HG02763 (cell line): ENCODE measurements at regions not wholly inside any gene's neighbourhood (a gene's known extent, or its start where the extent isn't known, plus 50 kb on each side); places are given as distances from the start of the nearest gene placed in this dataset.

Source experiments
- ATAC-seq: cut with Tn5 transposase; IDR thresholded peaks from one replicate; pipeline ENCODE4 v1.9.1; 2021; ENCODE audit warnings: mild to moderate bottlenecking, moderate library complexity; ENCODE audit not compliant: unreplicated experiment

DNA sequence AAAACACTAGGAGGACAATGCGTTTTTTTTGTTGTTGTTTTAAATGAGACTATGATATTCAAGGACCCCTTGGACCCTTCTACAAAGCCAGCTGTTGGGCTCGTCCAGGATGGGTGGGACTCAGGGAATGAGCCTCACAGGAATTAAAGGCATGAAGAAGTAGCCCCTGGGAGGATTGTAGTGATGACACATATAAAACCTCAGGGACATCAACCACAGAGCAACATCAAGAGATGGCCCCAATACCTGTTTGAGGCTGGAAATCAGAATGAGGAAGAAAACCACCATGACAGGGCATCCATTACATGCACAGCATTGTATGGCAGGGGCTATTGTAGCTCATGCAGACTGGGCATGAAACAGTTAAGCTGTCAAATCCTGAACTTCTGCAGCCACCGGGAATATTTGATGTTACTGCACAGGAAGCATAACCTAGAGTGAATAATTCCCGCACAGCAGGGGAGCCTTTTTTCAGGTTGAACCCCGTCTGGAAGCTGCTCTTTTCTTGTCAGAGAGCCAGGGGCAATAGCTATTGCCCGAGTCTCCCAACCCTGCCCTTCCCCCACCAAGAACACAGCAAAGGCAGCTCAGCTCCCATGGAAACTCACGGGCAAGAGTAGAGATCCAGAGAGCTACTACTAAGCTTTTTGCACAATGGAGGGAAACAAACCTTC, 140.2 kb upstream of the FGGY start:
- no peak for ATAC-seq

DNA sequence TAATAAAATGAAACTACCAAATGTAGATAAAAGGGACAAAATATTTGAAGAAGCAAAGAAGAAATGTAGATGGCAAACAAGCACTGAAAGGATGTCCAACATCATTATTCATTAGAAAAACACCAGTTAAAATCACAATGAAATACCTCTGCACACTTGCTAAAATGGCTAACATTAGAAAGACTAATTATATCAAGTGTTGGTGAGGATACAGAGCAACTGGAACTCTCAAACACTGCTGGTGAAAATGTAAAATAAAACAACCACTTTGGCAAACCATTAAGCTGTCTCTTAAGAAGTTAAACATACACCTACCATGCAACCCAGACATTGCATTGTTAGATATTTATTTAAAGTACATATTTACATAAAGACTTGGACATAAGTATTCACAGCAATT, 138.6 kb upstream of the FGGY start:
- ATAC-seq: no peak

DNA sequence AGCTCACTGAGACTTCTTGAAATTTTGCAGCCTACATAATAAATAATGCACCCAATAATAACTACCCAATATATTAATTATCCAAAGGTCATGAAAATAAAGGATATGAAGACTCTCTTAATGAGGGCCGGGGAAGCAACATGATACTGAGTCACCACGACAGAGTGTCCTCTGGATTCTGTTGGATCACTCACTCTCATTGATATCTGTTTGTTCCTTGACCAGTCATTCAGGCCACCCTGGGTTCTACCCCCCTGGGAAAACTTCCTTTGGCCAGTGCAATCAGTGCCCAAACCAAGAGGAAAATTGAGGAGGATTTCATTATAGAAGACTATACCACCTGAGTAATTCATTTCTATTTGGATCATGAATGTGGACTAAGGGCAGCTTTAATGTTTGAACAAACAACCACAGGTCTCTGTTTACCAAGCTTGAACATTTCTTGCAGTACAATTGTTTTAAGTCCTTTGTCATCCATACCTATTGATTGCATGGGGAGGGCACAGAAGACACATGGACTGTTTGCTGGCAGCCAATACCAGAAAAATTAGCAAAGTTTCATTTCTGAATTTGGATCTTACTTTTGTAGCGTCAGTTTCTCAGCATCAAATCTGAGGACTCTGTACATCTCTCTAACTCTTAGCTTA, 137.2 kb upstream of the FGGY start:
- ATAC-seq: no peak

DNA sequence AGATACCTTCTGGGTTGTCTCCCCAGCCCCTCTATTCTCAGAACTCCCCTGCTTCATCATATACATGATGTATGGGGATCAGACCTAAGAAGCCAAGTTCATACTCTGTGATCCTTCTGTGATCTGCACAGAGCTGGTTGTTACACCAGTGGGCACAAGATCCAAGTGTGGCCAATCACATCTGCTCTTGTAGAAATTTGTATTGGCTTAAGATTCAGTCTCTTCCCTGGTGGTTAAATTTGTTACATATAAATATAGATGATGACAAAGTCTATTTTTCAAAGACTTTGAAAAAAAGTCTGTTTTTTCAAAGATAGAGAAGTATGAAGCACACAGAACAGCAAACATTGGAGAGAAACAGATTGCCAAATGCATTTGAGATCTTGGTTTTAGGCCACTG, 135.8 kb upstream of the FGGY start:
- no peak for ATAC-seq

DNA sequence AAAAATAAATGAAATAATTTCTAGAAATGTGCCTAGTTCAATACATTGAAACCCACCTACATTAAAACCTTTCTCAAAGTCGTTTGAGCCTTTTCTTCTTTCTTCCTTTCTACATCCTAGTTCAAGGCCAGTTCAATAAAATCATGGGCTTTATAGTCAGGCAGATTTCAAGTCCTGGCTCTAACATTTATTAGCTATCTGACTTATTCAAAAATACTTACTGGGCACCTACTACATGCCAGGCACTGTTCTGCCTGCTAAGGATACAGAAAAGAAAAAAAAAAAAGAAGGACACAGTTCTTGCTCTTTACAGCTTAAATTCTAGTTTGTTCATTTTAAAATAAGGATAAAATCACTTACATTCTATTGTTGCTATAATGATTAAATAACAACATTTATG, 134.2 kb upstream of the FGGY start:
- ATAC-seq: no peak

GRCh38 chr1:59163268-59164092, 133.4 kb upstream of the FGGY start:
- no peak for ATAC-seq

- ATAC-seq: no peak
Observed at GRCh38 chr1:59164371-59164770, 132.5 kb upstream of the FGGY start.

DNA sequence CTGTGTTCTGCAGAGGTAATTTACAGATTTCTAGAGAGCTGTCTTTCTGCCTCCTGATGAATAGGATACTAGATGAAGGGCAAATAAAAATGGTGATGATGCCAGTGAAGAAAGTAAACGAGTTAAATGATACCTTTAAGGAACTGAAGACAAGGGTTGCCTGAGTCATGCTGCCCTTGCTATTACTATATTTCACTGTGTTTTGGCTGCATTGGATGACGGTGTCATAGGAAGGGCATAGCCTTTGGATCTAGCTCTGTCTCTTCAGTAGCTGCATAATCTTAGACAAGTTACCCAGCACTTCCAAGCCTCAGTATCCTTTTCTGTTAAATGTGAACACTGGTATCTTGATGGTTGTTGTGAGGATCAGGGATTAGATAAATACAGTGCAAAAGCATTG, 131.5 kb upstream of the FGGY start:
- ATAC-seq: no peak

DNA sequence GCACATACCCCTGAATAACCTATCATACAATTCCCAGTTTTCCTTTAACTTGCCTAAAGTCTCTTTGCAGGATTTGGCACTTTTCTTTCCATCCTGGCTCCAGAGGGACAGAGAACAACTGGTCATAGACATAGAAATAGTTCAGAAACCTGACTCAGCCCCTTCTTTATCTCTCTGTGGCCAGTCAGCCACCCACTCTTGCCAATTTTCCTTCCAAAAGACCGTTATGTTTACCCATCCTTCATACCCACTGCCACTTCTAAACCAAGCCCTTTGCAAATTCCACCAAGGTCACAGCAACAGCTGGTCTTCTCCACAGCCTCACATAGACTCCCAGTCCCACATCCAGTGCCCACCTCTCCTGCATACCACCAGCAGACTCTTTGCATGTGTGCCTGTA, 127.2 kb upstream of the FGGY start:
- ATAC-seq: no peak

- ATAC-seq: no peak
Observed at GRCh38 chr1:59170659-59171058, 126.2 kb upstream of the FGGY start.

DNA sequence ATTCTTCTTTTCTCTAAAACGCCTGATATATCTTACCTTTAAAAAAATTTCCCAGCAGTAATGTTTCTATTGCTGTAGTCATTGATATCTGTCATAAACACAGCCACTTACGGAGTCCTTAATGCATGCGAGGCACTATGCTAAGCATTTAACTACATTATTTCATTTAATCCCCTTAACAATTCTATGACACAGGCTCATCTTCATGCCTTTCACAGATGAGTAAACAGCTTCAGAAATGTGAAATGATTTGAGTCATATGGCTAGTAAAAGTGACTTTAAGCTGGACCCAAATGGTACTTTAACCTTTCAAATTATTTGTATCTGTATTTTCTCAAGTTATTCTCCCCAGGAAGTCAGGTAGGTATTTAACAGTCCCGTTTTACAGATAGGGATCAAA, 125.1 kb upstream of the FGGY start:
- no peak for ATAC-seq

GRCh38 chr1:59172693-59173092, 124.2 kb upstream of the FGGY start:
- no peak for ATAC-seq

DNA sequence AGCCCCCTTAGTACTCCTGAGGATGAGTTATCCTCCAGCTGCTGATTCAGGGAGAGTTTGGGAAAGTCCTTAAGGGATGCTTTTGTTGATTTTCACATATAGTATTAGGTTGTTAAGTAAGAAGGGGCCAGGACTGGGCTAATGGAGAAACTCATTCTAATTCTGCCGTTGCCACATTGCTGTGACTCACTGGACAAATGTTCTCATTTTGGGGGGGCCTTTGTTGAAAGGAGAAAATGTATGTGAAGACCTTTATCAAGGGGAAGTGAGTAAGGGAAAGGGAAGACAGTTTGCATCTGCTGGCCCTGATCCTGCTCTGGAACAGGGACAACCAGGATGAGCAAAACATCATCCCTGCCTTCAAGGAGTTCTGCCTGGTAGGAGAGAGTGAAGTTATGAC, 123.2 kb upstream of the FGGY start:
- ATAC-seq: no peak

- ATAC-seq: no peak
Observed at GRCh38 chr1:59176471-59176870, 120.4 kb upstream of the FGGY start.

GRCh38 chr1:59177756-59178155, 119.1 kb upstream of the FGGY start:
- no peak for ATAC-seq

DNA sequence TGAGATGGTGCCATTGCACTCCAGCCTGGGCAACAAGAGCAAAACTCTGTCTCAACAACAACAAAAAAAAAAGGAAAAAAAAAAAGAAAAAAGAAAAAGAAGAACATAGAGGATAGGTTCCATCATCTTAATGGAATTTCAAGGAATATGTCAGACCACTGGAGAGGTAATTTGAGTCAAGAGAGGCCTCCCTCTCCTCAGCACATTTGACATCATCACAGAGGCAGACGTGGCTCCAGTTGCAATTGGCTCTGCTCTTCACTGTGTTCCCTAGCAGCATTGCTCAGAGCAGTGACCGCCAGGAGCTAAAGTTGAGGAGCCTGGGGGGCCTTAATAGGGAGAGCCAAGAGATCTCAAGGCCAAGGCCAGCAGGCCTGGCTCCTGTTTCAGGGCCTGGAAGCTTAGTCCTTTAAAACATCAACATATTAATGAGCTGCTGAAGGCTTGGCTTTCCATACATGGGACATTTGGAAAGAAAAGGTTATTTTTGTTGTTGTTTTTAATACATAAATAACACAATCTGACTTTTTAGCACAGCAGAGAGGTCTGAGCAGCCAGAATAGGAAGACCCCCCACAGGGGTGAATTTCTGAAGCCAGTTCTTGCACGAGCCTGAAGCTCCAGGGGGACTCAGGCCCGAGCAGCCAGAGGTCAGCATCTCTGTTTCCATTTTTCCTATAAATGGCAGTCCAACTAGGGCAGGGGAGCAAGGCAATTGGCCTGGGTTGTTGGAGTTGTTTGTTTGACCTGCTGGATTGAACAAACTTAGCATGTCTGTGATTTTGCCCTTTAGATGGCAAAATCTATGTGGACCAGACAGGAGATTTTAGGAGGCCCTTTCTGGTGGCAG, 118.3 kb upstream of the FGGY start:
- ATAC-seq: no peak

- no peak for ATAC-seq
Observed at GRCh38 chr1:59179673-59180072, 117.2 kb upstream of the FGGY start.

DNA sequence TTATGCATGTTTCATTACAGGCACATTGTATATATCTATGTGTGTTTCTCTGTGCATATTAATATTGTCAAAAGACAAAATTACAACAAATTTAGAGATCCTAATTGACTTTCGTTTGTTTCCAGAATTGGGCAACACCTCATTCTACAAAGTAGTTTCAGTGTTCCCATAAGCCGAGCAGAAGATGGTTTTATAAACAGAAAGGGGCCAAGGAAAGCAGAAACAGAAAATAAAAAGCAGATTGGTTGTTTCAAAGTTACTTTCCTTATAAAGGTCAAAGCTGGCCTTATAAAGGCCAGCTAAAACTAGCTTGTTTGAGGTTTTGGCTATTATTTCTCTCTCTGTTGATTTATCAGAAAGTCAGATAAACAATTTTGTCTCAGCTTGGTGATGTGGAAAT, 116.2 kb upstream of the FGGY start:
- ATAC-seq: no peak

GRCh38 chr1:59183749-59184317, 113.1 kb upstream of the FGGY start:
- ATAC-seq: no peak

DNA sequence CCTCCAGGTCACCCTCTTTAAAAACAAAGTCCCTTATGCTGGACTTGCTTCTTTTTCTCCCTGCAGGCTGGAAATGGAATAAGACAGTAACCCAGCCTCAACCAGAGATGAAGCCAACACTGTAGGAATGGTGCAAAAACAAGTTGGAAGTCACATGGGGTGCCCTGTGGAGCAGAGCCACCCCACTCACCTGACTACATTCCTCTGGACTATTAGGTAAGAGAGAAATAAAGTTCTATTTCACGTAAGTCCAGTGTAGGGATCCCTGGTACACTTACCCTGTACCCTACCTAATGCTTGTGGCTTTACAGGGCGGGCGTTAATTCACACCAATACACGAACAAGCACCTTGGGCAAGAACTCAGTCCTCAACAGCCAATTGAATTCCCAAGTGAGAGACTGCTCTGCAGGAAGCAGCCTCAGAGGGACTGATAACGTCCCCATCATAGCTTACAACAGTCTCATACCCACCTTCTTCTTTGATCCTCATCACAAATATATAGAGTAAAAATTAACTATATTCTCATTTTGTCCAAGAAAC, 112.5 kb upstream of the FGGY start:
- ATAC-seq: no peak
